A549 (cell line): ENCODE measurements at regions not wholly inside any gene's neighbourhood (a gene's known extent, or its start where the extent isn't known, plus 50 kb on each side); places are given as distances from the start of the nearest gene placed in this dataset.
"Not testable (repeated sequence)": the region's sequence is repeated elsewhere in the genome, so short reads cannot be mapped to it uniquely, and the experiment has no call there.

Experiments
- CHD4 ChIP-seq: fragments of 200-600 bp; sonication (generic); IDR thresholded peaks from 2 replicates; pipeline ENCODE4 v1.6.1; 2016; ENCODE audit warnings: antibody characterized with exemption, mild to moderate bottlenecking, borderline replicate concordance
- HDAC2 ChIP-seq: fragments of 200-600 bp; sonication (generic); IDR thresholded peaks from 2 replicates; pipeline ENCODE4 v1.6.1; 2016
- JUN ChIP-seq, 2 experiments: fragments of >200 bp; sonication (Bioruptor Twin); formaldehyde crosslinking; IDR thresholded peaks; 2 replicates in 1 of 2; 3 replicates in 1 of 2; pipeline ENCODE4 v1.6.1; 2016 to 2017
- JUNB ChIP-seq: fragments of >200 bp; sonication (Bioruptor Twin); formaldehyde crosslinking; IDR thresholded peaks from 2 replicates; pipeline ENCODE4 v1.6.1; 2016
- KDM1A ChIP-seq: fragments of 200-600 bp; sonication (generic); IDR thresholded peaks from 2 replicates; pipeline ENCODE4 v1.6.1; 2016; ENCODE audit warnings: low read depth, mild to moderate bottlenecking
- MYC ChIP-seq: IDR thresholded peaks from 2 replicates; pipeline ENCODE4 v1.6.1; 2012; ENCODE audit warnings: mild to moderate bottlenecking, inconsistent platforms, low read length, improper control_type of control experiment, borderline replicate concordance
- TFCP2L1 ChIP-seq: fragments of 250-450 bp; sonication (Bioruptor Pico); IDR thresholded peaks from 2 replicates; pipeline ENCODE4 v1.5.0; 2021; ENCODE audit warnings: mild to moderate bottlenecking
- TF ChIP-seq, protein P1 (sequence below): fragments of >200 bp; sonication (Bioruptor Twin); formaldehyde crosslinking; IDR thresholded peaks from 3 replicates; pipeline ENCODE4 v1.5.1; 2016

GRCh38 chr5:179400435-179400834 is 55.2 kb upstream of the ADAMTS2 start:
- not testable (repeated sequence) for TF ChIP-seq MYC; KDM1A; HDAC2; CHD4; TFCP2L1 (CRISPR knock-in tag); JUN (IDR thresholded peaks at IDR 0.05); JUNB
- TF ChIP-seq, protein P1, sequence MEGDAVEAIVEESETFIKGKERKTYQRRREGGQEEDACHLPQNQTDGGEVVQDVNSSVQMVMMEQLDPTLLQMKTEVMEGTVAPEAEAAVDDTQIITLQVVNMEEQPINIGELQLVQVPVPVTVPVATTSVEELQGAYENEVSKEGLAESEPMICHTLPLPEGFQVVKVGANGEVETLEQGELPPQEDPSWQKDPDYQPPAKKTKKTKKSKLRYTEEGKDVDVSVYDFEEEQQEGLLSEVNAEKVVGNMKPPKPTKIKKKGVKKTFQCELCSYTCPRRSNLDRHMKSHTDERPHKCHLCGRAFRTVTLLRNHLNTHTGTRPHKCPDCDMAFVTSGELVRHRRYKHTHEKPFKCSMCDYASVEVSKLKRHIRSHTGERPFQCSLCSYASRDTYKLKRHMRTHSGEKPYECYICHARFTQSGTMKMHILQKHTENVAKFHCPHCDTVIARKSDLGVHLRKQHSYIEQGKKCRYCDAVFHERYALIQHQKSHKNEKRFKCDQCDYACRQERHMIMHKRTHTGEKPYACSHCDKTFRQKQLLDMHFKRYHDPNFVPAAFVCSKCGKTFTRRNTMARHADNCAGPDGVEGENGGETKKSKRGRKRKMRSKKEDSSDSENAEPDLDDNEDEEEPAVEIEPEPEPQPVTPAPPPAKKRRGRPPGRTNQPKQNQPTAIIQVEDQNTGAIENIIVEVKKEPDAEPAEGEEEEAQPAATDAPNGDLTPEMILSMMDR, result not testable (repeated sequence)
